Thymus (tissue), 11 donors: ENCODE measurements at regions not wholly inside any gene's neighbourhood (a gene's known extent, or its start where the extent isn't known, plus 50 kb on each side); places are given as distances from the start of the nearest gene placed in this dataset.

ENCODE experiments used
- DNase-seq, 9 donors: peaks; one replicate each; pipeline ENCODE4 v3.0.0-alpha.2; 2013; ENCODE audit warnings: low spot score in 9 of 9, low read depth in 6 of 9, missing footprints in 1 of 9
- H3K27ac ChIP-seq, 2 donors: one replicate each; pipeline ENCODE4 v1.5.1; 2013; ENCODE audit warnings: control low read depth in 1 of 2, low read depth in 1 of 2, low read length in 1 of 2, mild to moderate bottlenecking in 1 of 2, moderate library complexity in 1 of 2
- H3K27me3 ChIP-seq, 2 donors: one replicate each; pipeline ENCODE4 v1.5.1; 2013; ENCODE audit warnings: low read length in 1 of 2; ENCODE audit not compliant: control insufficient read depth in 2 of 2, insufficient read depth in 1 of 2
- H3K36me3 ChIP-seq, 2 donors: one replicate each; pipeline ENCODE4 v1.5.1; 2013; ENCODE audit warnings: low read length in 1 of 2, mild to moderate bottlenecking in 1 of 2, moderate library complexity in 1 of 2; ENCODE audit not compliant: control insufficient read depth in 2 of 2, insufficient read depth in 2 of 2
- H3K4me1 ChIP-seq, 2 donors: one replicate each; pipeline ENCODE4 v1.5.1; 2013; ENCODE audit warnings: low read length in 2 of 2; ENCODE audit not compliant: control insufficient read depth in 2 of 2, insufficient read depth in 2 of 2
- H3K4me3 ChIP-seq, 2 donors: one replicate each; pipeline ENCODE4 v1.5.1; 2013; ENCODE audit warnings: low read length in 2 of 2, control low read depth in 1 of 2, mild to moderate bottlenecking in 1 of 2
- H3K9me3 ChIP-seq, 2 donors: one replicate each; pipeline ENCODE4 v1.5.1; 2013; ENCODE audit warnings: low read length in 1 of 2, mild to moderate bottlenecking in 1 of 2; ENCODE audit not compliant: control insufficient read depth in 2 of 2, insufficient read depth in 1 of 2
- WGBS: extraction: QIAGEN DNeasy Blood & Tissue Kit; methylation state at CpG from one replicate; pipeline ENCODE4 v1.1.7; 2013; 5-methylcytosine and 5-hydroxymethylcytosine counted together
- donor health status: healthy.

- H3K36me3 ChIP-seq = no peaks in the 10 kb centered on the region
- H3K27ac ChIP-seq = no peak overlapping the region
- H3K4me1 ChIP-seq = no peaks in the 10 kb centered on the region
- no peak overlapping the region for H3K4me3 ChIP-seq
- 97% methylated on average over 1 of the region's 1 CpG for WGBS
- no peak for DNase-seq
- H3K9me3 ChIP-seq = no peaks in the 10 kb centered on the region
- H3K27me3 ChIP-seq = no peaks in the 10 kb centered on the region
Measured at GRCh38 chr5:56358046-56358445, 124.9 kb upstream of the ANKRD55 start.

DNA sequence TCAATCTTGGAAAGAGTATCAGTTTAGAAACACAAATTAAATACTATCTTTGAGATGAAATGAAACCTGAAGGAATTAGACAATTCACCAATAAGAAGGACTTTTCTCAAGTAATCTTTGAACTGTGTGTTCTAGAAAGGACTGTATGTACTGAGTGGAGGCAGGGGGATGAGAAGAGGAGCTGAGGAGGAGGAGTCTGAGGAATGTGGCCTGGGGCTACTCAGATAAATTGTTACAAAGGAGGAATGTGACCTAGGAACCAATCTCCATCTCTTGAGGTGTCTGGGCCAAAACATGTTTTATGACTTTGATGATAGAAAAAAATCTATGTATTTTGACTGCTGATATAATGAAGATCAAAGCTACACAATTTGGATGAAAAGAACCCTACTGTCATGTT is 124.3 kb upstream of the ANKRD55 start:
- no peaks in the 10 kb centered on the region for H3K36me3 ChIP-seq
- H3K4me3 ChIP-seq = no peak overlapping the region
- H3K27ac ChIP-seq = no peak overlapping the region
- no peak for DNase-seq
- H3K9me3 ChIP-seq = no peaks in the 10 kb centered on the region
- no peaks in the 10 kb centered on the region for H3K27me3 ChIP-seq
- H3K4me1 ChIP-seq = no peaks in the 10 kb centered on the region

DNA sequence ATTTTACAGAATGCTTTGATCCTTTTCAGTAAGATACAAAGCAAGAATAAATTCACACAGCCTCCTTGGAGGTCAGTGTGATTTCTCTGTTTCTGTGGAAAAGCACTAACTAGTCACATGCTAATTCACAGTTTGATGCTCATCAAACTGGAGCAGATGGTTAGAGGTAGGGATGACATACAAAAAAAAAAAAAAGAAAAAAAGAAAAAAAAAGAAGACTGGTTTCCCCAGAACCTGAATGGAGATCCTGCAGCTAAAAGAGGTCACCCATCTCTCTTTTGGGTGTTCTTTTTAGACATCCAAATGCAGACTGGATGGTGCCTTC is 123.7 kb upstream of the ANKRD55 start:
- H3K9me3 ChIP-seq = no peaks in the 10 kb centered on the region
- H3K4me1 ChIP-seq = no peaks in the 10 kb centered on the region
- no peak overlapping the region for H3K4me3 ChIP-seq
- no peak for DNase-seq
- no peak overlapping the region for H3K27ac ChIP-seq
- no peaks in the 10 kb centered on the region for H3K27me3 ChIP-seq
- H3K36me3 ChIP-seq = no peaks in the 10 kb centered on the region

DNA sequence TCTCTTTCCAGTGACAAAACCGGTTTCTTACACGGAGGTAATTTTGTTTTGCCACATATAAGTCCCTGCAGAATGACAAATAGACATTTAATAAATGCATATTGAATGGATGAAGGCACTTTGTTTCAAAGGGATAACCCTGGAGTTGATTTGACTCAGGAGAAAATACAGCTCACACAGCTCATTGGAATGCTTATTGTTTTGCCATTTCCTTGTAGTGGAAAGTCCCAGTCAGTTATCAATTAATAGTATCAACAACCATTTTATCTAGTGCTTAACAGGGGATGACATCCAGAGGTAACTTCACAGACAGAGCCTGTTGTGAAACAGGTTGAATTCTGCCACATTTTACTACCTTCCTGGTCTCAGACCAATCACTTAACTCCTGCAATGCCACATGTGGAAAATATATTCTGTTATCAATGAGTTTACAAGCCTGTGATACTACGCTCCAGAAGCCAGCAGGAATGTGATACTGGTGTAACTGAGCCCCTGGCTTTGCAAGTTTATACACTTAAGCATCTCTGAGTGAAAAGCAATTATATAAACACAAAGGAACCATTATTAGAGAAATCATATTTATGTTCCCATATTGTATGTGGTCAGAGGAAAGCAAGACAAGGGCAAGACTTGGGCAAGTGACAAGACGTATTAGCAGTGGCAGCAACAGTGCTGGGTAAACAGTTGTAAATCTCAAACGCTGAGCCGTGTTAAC is 123.1 kb upstream of the ANKRD55 start:
- 94% methylated on average over 6 of the region's 6 CpGs for WGBS
- no peak overlapping the region for H3K27ac ChIP-seq

GRCh38 chr5:56354836-56355235 is 121.7 kb upstream of the ANKRD55 start:
- Histone ChIP-seq H3K27me3 (no peaks in the 10 kb centered on the region), H3K36me3 (no peaks in the 10 kb centered on the region), H3K27ac (no peak overlapping the region), H3K4me1 (no peaks in the 10 kb centered on the region), H3K4me3 (no peak overlapping the region), H3K9me3 (no peaks in the 10 kb centered on the region)
- DNase-seq = no peak
- 74% methylated on average over 4 of the region's 4 CpGs for WGBS

More for the DNA sequence above, 123.1 kb upstream of the ANKRD55 start:
- Histone ChIP-seq H3K9me3 (no peaks in the 10 kb centered on the region), H3K36me3 (no peaks in the 10 kb centered on the region), H3K27me3 (no peaks in the 10 kb centered on the region), H3K4me1 (no peaks in the 10 kb centered on the region), H3K4me3 (no peak overlapping the region)
- no peak for DNase-seq

DNA sequence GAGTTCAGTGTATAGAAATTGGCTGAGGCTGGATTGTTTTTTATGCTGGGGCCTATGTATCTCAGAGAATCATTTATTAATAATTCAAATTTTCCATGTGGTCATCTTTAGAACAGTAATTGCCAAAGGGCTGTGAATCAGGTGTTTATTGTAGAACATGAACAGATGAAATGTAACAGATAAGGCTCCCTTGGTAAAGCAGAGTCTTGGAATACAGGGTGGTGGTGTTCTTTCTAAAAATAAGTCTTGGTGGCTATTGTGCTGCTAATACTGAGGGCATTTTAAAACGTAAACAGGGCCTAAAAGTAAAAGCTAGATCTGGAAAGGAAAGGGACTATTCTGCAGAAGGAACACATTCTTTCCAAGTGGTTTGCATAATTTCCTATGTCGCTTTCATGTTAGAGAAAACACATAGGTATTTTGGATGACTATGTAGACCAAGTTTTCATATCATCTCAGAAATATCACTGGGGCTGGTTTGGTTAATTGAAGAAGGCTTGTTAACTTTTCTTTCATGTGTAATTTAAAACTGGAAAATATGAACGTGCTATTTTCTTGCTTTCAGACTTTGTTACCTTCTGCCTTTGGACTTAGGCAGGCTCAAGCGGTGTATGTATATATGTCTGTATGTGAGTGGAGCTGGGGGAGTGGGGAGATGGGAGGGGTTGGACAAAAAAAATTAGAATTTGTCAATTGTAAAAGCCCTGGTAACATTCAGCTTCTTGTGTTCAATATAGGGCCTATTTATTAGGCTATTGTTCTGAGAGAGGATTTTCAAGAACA is 119.9 kb upstream of the ANKRD55 start:
- Histone ChIP-seq H3K36me3 (no peaks in the 10 kb centered on the region), H3K27me3 (no peaks in the 10 kb centered on the region), H3K4me3 (no peak overlapping the region), H3K9me3 (no peaks in the 10 kb centered on the region), H3K4me1 (no peaks in the 10 kb centered on the region), H3K27ac (no peak overlapping the region)
- no peak for DNase-seq
- WGBS = 94% methylated on average over 4 of the region's 4 CpGs

- no peak for DNase-seq
- H3K4me1 ChIP-seq = no peaks in the 10 kb centered on the region
Measured at GRCh38 chr5:56350597-56351170, 117.6 kb upstream of the ANKRD55 start.

GRCh38 chr5:56350011-56350596 is 117.0 kb upstream of the ANKRD55 start:
- Histone ChIP-seq H3K9me3 (no peaks in the 10 kb centered on the region), H3K36me3 (no peaks in the 10 kb centered on the region), H3K4me3 (no peak overlapping the region), H3K27me3 (no peaks in the 10 kb centered on the region), H3K27ac (no peak overlapping the region), H3K4me1 (no peaks in the 10 kb centered on the region)
- 94% methylated on average over 3 of the region's 3 CpGs for WGBS
- DNase-seq = no peak

More at GRCh38 chr5:56350597-56351170, 117.6 kb upstream of the ANKRD55 start:
- no peaks in the 10 kb centered on the region for H3K36me3 ChIP-seq
- no peaks in the 10 kb centered on the region for H3K9me3 ChIP-seq
- H3K27me3 ChIP-seq = no peaks in the 10 kb centered on the region
- 93% methylated on average over 5 of the region's 5 CpGs for WGBS
- no peak overlapping the region for H3K4me3 ChIP-seq
- no peak overlapping the region for H3K27ac ChIP-seq

GRCh38 chr5:56349461-56349860 is 116.3 kb upstream of the ANKRD55 start:
- 99% methylated on average over 5 of the region's 5 CpGs for WGBS
- H3K4me3 ChIP-seq = no peak overlapping the region
- no peak overlapping the region for H3K27ac ChIP-seq
- no peaks in the 10 kb centered on the region for H3K36me3 ChIP-seq
- no peaks in the 10 kb centered on the region for H3K27me3 ChIP-seq
- DNase-seq = no peak
- no peaks in the 10 kb centered on the region for H3K9me3 ChIP-seq
- no peaks in the 10 kb centered on the region for H3K4me1 ChIP-seq
